ENCODE measurements at regions not wholly inside any gene's neighbourhood (a gene's known extent, or its start where the extent isn't known, plus 50 kb on each side); places are given as distances from the start of the nearest gene placed in this dataset.

DNA sequence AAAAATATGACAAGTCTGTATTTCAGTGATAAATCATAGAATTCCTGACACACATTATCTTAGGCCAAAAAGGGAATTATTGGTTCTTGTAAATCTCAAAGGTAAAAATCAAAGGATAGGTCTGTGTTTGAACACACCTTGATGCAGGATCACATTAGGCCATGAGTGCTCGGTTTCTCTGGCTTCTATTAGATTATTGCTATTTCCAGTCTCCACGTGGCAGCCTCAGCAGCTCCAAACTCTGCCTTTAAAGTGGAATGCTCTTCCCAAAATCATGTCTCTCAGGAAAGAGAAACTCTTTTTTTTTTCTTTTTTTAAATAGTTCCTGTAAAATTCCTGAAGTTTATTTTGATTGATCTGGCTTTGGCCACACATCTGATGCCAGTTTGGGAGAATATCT is 105.6 kb upstream of the FRMD6 start:
- Histone ChIP-seq H3K27me3 (ENCODE audit: control insufficient read depth, insufficient read depth, low read length) (no peaks in the 10 kb centered on the region), H3K4me3 (ENCODE audit: low read depth, low read length) (no peak overlapping the region), H3K36me3 (ENCODE audit: control insufficient read depth, insufficient read depth, low read length) (no peaks in the 10 kb centered on the region)
- ChIA-PET POLR2A (interaction anchor here (0.7 kb wide), 1 partner anchor 33 kb away, joined by 37 read pairs; no protein-coding TSS in a partner anchor), CTCF (interaction anchor here (1.1 to 1.4 kb wide), 2 partner anchors 107 to 162 kb away, joined by 3 to 8 read pairs; no protein-coding TSS in a partner anchor)
- TF ChIP-seq CTCF (IDR thresholded peaks at IDR 0.05; ENCODE audit: insufficient read depth, low read depth, low read length), result no peak
- DNase-seq (ENCODE audit: low read depth), result no peak

- Histone ChIP-seq H3K36me3 (ENCODE audit: control insufficient read depth, insufficient read depth, low read length) (no peaks in the 10 kb centered on the region), H3K27me3 (ENCODE audit: control insufficient read depth, insufficient read depth, low read length) (no peaks in the 10 kb centered on the region), H3K4me3 (ENCODE audit: low read depth, low read length) (no peak overlapping the region)
- no peak for TF ChIP-seq CTCF (IDR thresholded peaks at IDR 0.05; ENCODE audit: insufficient read depth, low read depth, low read length)
- ChIA-PET POLR2A (interaction anchor here (0.7 to 1.0 kb wide), 3 partner anchors 14 to 215 kb away, joined by 5 to 37 read pairs (median 29); no protein-coding TSS in a partner anchor), CTCF (interaction anchor here (0.7 to 2.2 kb wide), 5 partner anchors 37 to 162 kb away, joined by 3 to 8 read pairs (median 3); no protein-coding TSS in a partner anchor)
- no peak for DNase-seq (ENCODE audit: low read depth)
These were observed 105.0 kb upstream of the FRMD6 start for GRCh38 chr14:51546603-51547258.

GRCh38 chr14:51547260-51547659 is 104.5 kb upstream of the FRMD6 start:
- peak; percentile 98 for DNase-seq (ENCODE audit: low read depth)
- no peak for TF ChIP-seq CTCF (IDR thresholded peaks at IDR 0.05; ENCODE audit: insufficient read depth, low read depth, low read length)
- Histone ChIP-seq H3K36me3 (ENCODE audit: control insufficient read depth, insufficient read depth, low read length) (no peaks in the 10 kb centered on the region), H3K4me3 (ENCODE audit: low read depth, low read length) (no peak overlapping the region), H3K27me3 (ENCODE audit: control insufficient read depth, insufficient read depth, low read length) (no peaks in the 10 kb centered on the region)
- ChIA-PET POLR2A (interaction anchor here (1.0 kb wide), 1 partner anchor 14 kb away, joined by 5 read pairs; no protein-coding TSS in a partner anchor), CTCF (interaction anchor here (0.7 to 2.2 kb wide), 5 partner anchors 37 to 264 kb away, joined by 3 to 6 read pairs (median 3); no protein-coding TSS in a partner anchor)

DNA sequence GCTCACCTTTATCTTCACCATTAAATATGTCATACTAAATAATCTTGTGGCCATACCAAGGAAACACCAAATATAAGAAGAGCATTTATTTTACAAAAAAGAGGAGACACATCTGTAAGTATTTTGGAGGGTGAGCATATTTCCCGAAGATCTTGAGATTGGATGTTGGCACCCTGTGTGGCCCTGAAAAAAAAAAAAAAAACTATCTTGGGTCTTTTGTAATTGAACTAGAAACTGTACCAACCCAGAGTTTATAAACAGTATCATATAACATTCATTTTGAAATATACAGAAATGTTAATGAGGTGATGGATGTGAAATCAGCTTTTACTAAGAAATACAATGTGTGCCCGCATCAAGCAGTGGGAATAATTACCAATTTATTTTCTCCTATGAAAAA is 104.0 kb upstream of the FRMD6 start:
- no peaks in the 10 kb centered on the region for H3K36me3 ChIP-seq (ENCODE audit: control insufficient read depth, insufficient read depth, low read length)
- H3K4me3 ChIP-seq (ENCODE audit: low read depth, low read length), result no peak overlapping the region
- CTCF ChIA-PET, result interaction anchor here (0.7 to 2.2 kb wide), 4 partner anchors 36 to 264 kb away, joined by 3 to 6 read pairs (median 4); no protein-coding TSS in a partner anchor
- POLR2A ChIA-PET, result interaction anchor here (1.0 kb wide), 1 partner anchor 14 kb away, joined by 5 read pairs; no protein-coding TSS in a partner anchor
- TF ChIP-seq CTCF (IDR thresholded peaks at IDR 0.05; ENCODE audit: insufficient read depth, low read depth, low read length), result no peak
- no peaks in the 10 kb centered on the region for H3K27me3 ChIP-seq (ENCODE audit: control insufficient read depth, insufficient read depth, low read length)
- DNase-seq (ENCODE audit: low read depth), result no peak

DNA sequence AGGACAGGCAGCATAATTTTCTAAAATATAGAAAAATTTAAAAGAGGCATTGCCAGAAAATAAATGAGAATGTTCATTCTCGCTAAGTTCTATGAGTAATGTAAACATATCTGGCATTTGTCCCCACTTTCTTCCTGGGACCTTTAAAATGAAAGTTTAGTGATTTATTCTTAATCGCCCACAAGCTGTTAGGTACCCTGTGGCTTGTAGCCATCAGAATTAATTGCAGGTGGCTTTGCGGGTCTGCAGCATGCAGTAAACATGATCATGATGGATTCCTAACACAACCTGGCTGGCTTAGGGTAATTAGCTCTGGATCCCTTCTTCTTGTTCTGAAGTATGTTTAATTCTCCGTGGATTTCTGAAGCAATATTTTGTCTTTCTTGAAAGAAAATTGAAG is 103.5 kb upstream of the FRMD6 start:
- Histone ChIP-seq H3K4me3 (ENCODE audit: low read depth, low read length) (no peak overlapping the region), H3K36me3 (ENCODE audit: control insufficient read depth, insufficient read depth, low read length) (no peaks in the 10 kb centered on the region), H3K27me3 (ENCODE audit: control insufficient read depth, insufficient read depth, low read length) (no peaks in the 10 kb centered on the region)
- POLR2A ChIA-PET, result no interaction called here
- no peak for DNase-seq (ENCODE audit: low read depth)
- CTCF ChIA-PET, result interaction anchor here (2.2 kb wide), 2 partner anchors 104 to 265 kb away, joined by 6 read pairs; no protein-coding TSS in a partner anchor
- no peak for TF ChIP-seq CTCF (IDR thresholded peaks at IDR 0.05; ENCODE audit: insufficient read depth, low read depth, low read length)

Data from BJ (cell line).